Mammary epithelial cell (primary cell): ENCODE measurements at regions not wholly inside any gene's neighbourhood (a gene's known extent, or its start where the extent isn't known, plus 50 kb on each side); places are given as distances from the start of the nearest gene placed in this dataset.

Experiments used
- CTCF ChIP-seq, 2 donors: IDR thresholded peaks in 1 of 2; conservative IDR thresholded peaks in 1 of 2; 2 replicates each; pipeline ENCODE4 v1.5.1; 2011 to 2012; ENCODE audit warnings: inconsistent platforms in 2 of 2, low read length in 2 of 2, mild to moderate bottlenecking in 2 of 2, control low read depth in 1 of 2, low read depth in 1 of 2; ENCODE audit not compliant: insufficient read depth in 1 of 2; ENCODE audit errors: extremely low read depth in 1 of 2
- EZH2 ChIP-seq: IDR thresholded peaks from 2 replicates; pipeline ENCODE4 v1.6.1; 2012; ENCODE audit warnings: low read length, inconsistent platforms, borderline replicate concordance

GRCh38 chr4:45803994-45804393, 319.9 kb downstream of the GABRG1 start:
- TF ChIP-seq CTCF (conservative IDR thresholded peaks at IDR 0.05 in 1 of 2, IDR thresholded peaks at IDR 0.05 in 1 of 2; ENCODE audit: extremely low read depth in 1 of 2, insufficient read depth in 1 of 2, low read depth in 1 of 2, low read length in 2 of 2) (no peak), EZH2 (no peak)
